ENCODE measurements at regions not wholly inside any gene's neighbourhood (a gene's known extent, or its start where the extent isn't known, plus 50 kb on each side); places are given as distances from the start of the nearest gene placed in this dataset.
A peak's percentile ranks its signal among the peaks of the same experiment; 100 is the strongest.

GRCh38 chr20:22341508-22341907, 242.9 kb downstream of the FOXA2 start:
- TF ChIP-seq EP300 (IDR thresholded peaks at IDR 0.05): no peak
- TF ChIP-seq POLR2AphosphoS5 (IDR thresholded peaks at IDR 0.05): no peak
- TF ChIP-seq CTCF (IDR thresholded peaks at IDR 0.05): no peak
- Histone ChIP-seq H3K27me3 (peaks cover 0 to 19% (median 0%) of the 10 kb centered on the region in 3 donors), H3K27ac (no peak overlapping the region), H3K4me1 (no peaks in the 10 kb centered on the region), H3K36me3 (no peaks in the 10 kb centered on the region), H3K9me3 (no peaks in the 10 kb centered on the region), H3K4me3 (no peak overlapping the region)
- 53 to 75% methylated on average over 6 of the region's 6 CpGs for WGBS, 2 donors
- intact Hi-C loops (cut with DNase I): no loop called here
- DNase-seq: no peak

DNA sequence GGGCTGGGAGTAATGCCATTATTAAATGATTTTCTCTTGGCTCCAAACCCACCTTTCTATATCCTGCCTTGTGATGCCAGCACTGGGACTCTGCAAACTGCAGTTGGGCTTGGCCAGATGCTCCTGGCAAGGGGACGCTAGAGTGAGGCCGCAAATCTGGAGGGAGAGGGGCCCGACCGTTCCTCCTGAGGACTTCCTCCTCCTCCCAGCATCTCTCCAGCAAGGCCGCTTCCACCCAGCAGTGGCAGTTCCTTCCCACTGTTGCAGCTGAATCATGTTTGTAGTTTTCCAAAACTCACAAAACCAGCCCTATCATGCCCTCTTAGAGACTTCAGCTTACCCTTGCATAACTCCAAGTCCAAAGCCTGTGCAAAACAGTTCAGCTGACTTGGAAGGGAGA, 244.4 kb downstream of the FOXA2 start:
- Histone ChIP-seq H3K36me3 (no peaks in the 10 kb centered on the region), H3K4me1 (no peaks in the 10 kb centered on the region), H3K9me3 (no peaks in the 10 kb centered on the region), H3K4me3 (no peak overlapping the region), H3K27me3 (peaks cover 0 to 20% (median 0%) of the 10 kb centered on the region in 3 donors), H3K27ac (no peak overlapping the region)
- no peak for DNase-seq
- 56 to 67% methylated on average over 5 of the region's 5 CpGs for WGBS, 2 donors
- intact Hi-C loops (cut with DNase I): loop anchor here (2.0 kb wide), 1 partner anchor 343 kb away; no protein-coding TSS in a partner anchor
- TF ChIP-seq CTCF (IDR thresholded peaks at IDR 0.05) (no peak), POLR2AphosphoS5 (IDR thresholded peaks at IDR 0.05) (no peak)

GRCh38 chr20:22339091-22339881, 245.1 kb downstream of the FOXA2 start:
- intact Hi-C loops (cut with DNase I): loop anchor here (2.0 kb wide), 1 partner anchor 344 kb away; no protein-coding TSS in a partner anchor
- H3K36me3 ChIP-seq: no peaks in the 10 kb centered on the region

DNA sequence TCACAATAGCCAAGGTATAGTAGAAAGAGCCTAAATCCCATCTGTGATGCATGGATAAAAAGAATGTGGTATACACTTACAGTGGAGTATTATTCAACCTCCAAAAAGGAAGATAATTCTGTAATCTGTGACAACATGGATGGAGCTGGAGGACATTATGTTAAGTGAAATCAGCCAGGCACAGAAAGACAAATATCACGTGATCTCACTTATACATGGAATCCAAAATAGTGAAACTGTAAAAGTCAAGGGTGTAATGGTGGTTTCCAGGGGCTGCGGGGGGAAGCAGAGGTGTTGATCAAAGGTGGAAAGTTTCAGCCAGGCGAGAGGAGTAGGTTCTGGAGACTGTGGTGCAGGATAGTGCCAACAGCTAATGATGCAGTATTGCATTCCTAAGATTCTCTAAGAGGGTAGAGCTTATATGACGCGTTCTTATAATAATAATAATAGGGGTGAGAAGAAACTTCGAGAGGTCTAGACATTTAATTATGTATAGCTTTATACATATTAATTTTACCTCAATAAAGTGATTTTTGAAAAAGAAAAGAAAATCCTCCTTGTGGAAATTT, 246.1 kb downstream of the FOXA2 start:
- no peak overlapping the region for H3K4me3 ChIP-seq
- TF ChIP-seq POLR2AphosphoS5 (IDR thresholded peaks at IDR 0.05): no peak
- no peak for TF ChIP-seq CTCF (IDR thresholded peaks at IDR 0.05)
- TF ChIP-seq EP300 (IDR thresholded peaks at IDR 0.05): no peak
- TF ChIP-seq POLR2A (IDR thresholded peaks at IDR 0.05): no peak
- intact Hi-C loops (cut with DNase I): loop anchor here (2.0 kb wide), 1 partner anchor 345 kb away; no protein-coding TSS in a partner anchor
- H3K27me3 ChIP-seq: peaks cover 0 to 20% (median 0%) of the 10 kb centered on the region in 3 donors
- no peaks in the 10 kb centered on the region for H3K36me3 ChIP-seq
- 66% methylated on average over 6 of the region's 6 CpGs for WGBS, 2 donors
- H3K9me3 ChIP-seq: no peaks in the 10 kb centered on the region
- no peaks in the 10 kb centered on the region for H3K4me1 ChIP-seq
- no peak for DNase-seq
- H3K27ac ChIP-seq: no peak overlapping the region

More at GRCh38 chr20:22339091-22339881, 245.1 kb downstream of the FOXA2 start:
- TF ChIP-seq CTCF (IDR thresholded peaks at IDR 0.05): peak; percentile 31 to 75 (median 68)
- TF ChIP-seq EP300 (IDR thresholded peaks at IDR 0.05): no peak
- no peak for TF ChIP-seq POLR2AphosphoS5 (IDR thresholded peaks at IDR 0.05)
- TF ChIP-seq POLR2A (IDR thresholded peaks at IDR 0.05): no peak
- H3K9me3 ChIP-seq: no peaks in the 10 kb centered on the region
- H3K27ac ChIP-seq: no peak overlapping the region
- WGBS, 2 donors: 28 to 34% methylated on average over 12 of the region's 12 CpGs
- peaks cover 0 to 20% (median 0%) of the 10 kb centered on the region in 3 donors for H3K27me3 ChIP-seq
- H3K4me1 ChIP-seq: no peaks in the 10 kb centered on the region
- H3K4me3 ChIP-seq: no peak overlapping the region
- DNase-seq: no peak

Measured in sigmoid colon (tissue), 6 donors.